ENCODE measurements at regions not wholly inside any gene's neighbourhood (a gene's known extent, or its start where the extent isn't known, plus 50 kb on each side); places are given as distances from the start of the nearest gene placed in this dataset.
A peak's percentile ranks its signal among the peaks of the same experiment; 100 is the strongest.

GRCh38 chr7:115356999-115357702, 435.3 kb downstream of the MDFIC start:
- POLR2A ChIA-PET = no interaction called here
- Histone ChIP-seq H3K79me2 (ENCODE audit: control insufficient read depth, insufficient read depth, low read length) (no peaks in the 10 kb centered on the region), H3K4me2 (ENCODE audit: control insufficient read depth, insufficient read depth) (no peak overlapping the region), H3K27me3 (replicated peaks in 1 of 2; ENCODE audit: control insufficient read depth in 2 of 2, insufficient read depth in 2 of 2, low read length in 1 of 2) (no peaks in the 10 kb centered on the region), H3K9me3 (replicated peaks; ENCODE audit: control insufficient read depth, insufficient read depth, low read length) (no peaks in the 10 kb centered on the region), H3K36me3 (ENCODE audit: control insufficient read depth in 2 of 2, insufficient read depth in 2 of 2, low read length in 1 of 2) (no peaks in the 10 kb centered on the region), H2AFZ (ENCODE audit: control insufficient read depth, low read depth, low read length) (no peak overlapping the region), H4K20me1 (ENCODE audit: control insufficient read depth, insufficient read depth) (no peaks in the 10 kb centered on the region), H3K27ac (ENCODE audit: control insufficient read depth, insufficient read depth) (no peak overlapping the region), H3K4me3 (no peak overlapping the region), H3K4me1 (ENCODE audit: control insufficient read depth, insufficient read depth, low read length) (no peaks in the 10 kb centered on the region), H3K9ac (ENCODE audit: control insufficient read depth, insufficient read depth, low read length) (no peak overlapping the region)
- FAIRE-seq (no peak), ATAC-seq (peak; percentile 58), DNase-seq (ENCODE audit: low read depth, low spot score) (no peak)
- WGBS (ENCODE audit: insufficient coverage, insufficient replicate concordance, low lambda C conversion rate, missing lambda C conversion rate) = 63% methylated on average over 7 of the region's 7 CpGs
- BruUV-seq (replicated peaks) = no TSS peak
- in situ Hi-C loops (cut with MboI) (no loop called here), intact Hi-C loops (cut with micrococcal nuclease; ENCODE audit: unreplicated experiment) (loop anchor here (5.0 kb wide), 2 partner anchors 490 to 495 kb away; no protein-coding TSS in a partner anchor)
- TF ChIP-seq, protein P1, sequence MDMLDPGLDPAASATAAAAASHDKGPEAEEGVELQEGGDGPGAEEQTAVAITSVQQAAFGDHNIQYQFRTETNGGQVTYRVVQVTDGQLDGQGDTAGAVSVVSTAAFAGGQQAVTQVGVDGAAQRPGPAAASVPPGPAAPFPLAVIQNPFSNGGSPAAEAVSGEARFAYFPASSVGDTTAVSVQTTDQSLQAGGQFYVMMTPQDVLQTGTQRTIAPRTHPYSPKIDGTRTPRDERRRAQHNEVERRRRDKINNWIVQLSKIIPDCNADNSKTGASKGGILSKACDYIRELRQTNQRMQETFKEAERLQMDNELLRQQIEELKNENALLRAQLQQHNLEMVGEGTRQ (IDR thresholded peaks at IDR 0.05; ENCODE audit: borderline replicate concordance, low read depth, low read length) = no peak
- no peak for TF ChIP-seq RUNX3 (IDR thresholded peaks at IDR 0.05; ENCODE audit: low read length)
- TF ChIP-seq KLF5 (IDR thresholded peaks at IDR 0.05; ENCODE audit: partially characterized antibody) = no peak
- no peak for TF ChIP-seq SIX5 (IDR thresholded peaks at IDR 0.05; ENCODE audit: low read depth, low read length, severe bottlenecking)
- no peak for TF ChIP-seq BACH1 (IDR thresholded peaks at IDR 0.05; ENCODE audit: borderline replicate concordance)
- TF ChIP-seq IKZF2 (IDR thresholded peaks at IDR 0.05) = no peak
- TF ChIP-seq, protein P2, sequence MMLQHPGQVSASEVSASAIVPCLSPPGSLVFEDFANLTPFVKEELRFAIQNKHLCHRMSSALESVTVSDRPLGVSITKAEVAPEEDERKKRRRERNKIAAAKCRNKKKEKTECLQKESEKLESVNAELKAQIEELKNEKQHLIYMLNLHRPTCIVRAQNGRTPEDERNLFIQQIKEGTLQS (IDR thresholded peaks at IDR 0.05; ENCODE audit: borderline replicate concordance, extremely low read depth, low read depth, low read length) = no peak
- TF ChIP-seq NFIC (IDR thresholded peaks at IDR 0.05; ENCODE audit: low read depth, low read length) = no peak
- CTCF ChIA-PET = interaction anchor here (1.1 to 2.0 kb wide), 3 partner anchors 439 to 494 kb away, joined by 3 to 8 read pairs (median 5); no protein-coding TSS in a partner anchor
- RAD21 ChIA-PET (ENCODE audit: unreplicated experiment) = no interaction called here
- SMC1A ChIA-PET (ENCODE audit: uncharacterized antibody, unreplicated experiment) = interaction anchor here (0.7 to 1.8 kb wide), 3 partner anchors 21 to 92 kb away, joined by 3 to 5 read pairs (median 3); no protein-coding TSS in a partner anchor
